ENCODE measurements at regions not wholly inside any gene's neighbourhood (a gene's known extent, or its start where the extent isn't known, plus 50 kb on each side); places are given as distances from the start of the nearest gene placed in this dataset.
A peak's percentile ranks its signal among the peaks of the same experiment; 100 is the strongest.

DNA sequence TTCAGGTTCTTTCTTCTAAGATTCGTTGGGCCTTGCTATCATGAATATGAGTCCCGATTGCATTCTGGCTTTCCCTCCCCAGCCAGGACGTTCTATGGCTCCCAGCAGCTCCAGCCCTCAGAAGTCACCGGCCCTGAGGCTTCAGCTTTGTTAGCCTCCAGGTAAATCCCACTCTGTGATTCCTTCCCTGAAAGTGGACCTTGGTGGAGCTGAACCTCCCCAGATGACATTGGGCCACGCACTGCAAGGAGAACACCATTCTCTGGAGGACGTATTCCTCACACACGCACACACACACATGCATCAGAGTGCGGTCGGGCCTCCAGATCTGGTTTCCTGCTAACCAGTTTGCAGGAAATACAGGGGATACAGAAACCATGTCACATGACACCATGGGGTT lies 487.3 kb upstream of the CDH4 start:
- Histone ChIP-seq H3K4me3 (ENCODE audit: low read depth, low read length) (no peak overlapping the region), H3K79me1 (ENCODE audit: low read length) (no peaks in the 10 kb centered on the region), H4K8ac (ENCODE audit: low read depth, low read length) (no peak overlapping the region), H2AK5ac (ENCODE audit: low read length) (no peak overlapping the region), H3K9ac (ENCODE audit: low read length) (no peak overlapping the region), H4K12ac (ENCODE audit: low read depth, low read length) (no peak overlapping the region), H3K4ac (ENCODE audit: low read depth, low read length) (no peak overlapping the region), H2AFZ (ENCODE audit: insufficient read depth, low read length, poor library complexity) (no peak overlapping the region), H3K23ac (ENCODE audit: low read length) (no peak overlapping the region), H3K9me3 (ENCODE audit: insufficient read depth, low read depth, low read length) (peaks cover 2% of the 10 kb centered on the region), H3K79me2 (ENCODE audit: control insufficient read depth, insufficient read depth, low read length, poor library complexity) (no peaks in the 10 kb centered on the region), H3K4me1 (ENCODE audit: control insufficient read depth in 1 of 2, insufficient read depth in 2 of 2, low read length in 2 of 2) (no peaks in the 10 kb centered on the region), H3K36me3 (ENCODE audit: control insufficient read depth in 1 of 2, insufficient read depth in 2 of 2, low read length in 2 of 2) (no peaks in the 10 kb centered on the region), H2BK5ac (ENCODE audit: low read depth, low read length, poor library complexity) (no peak overlapping the region), H3K18ac (ENCODE audit: low read length) (no peak overlapping the region), H2BK120ac (ENCODE audit: insufficient read depth, low read length, poor library complexity) (no peak overlapping the region), H3K27me3 (ENCODE audit: insufficient read depth, low read length) (no peaks in the 10 kb centered on the region), H3K14ac (ENCODE audit: low read length) (no peak overlapping the region), H3K27ac (ENCODE audit: low read depth, low read length) (no peak overlapping the region), H4K91ac (ENCODE audit: low read depth, low read length) (no peak overlapping the region), H3K4me2 (ENCODE audit: low read length) (no peak overlapping the region), H2BK12ac (ENCODE audit: low read length) (no peak overlapping the region)
- no CpG with 5 or more reads among the region's 9 CpGs for WGBS (ENCODE audit: extremely low coverage, insufficient coverage, insufficient read length)
- no peak for DNase-seq

DNA sequence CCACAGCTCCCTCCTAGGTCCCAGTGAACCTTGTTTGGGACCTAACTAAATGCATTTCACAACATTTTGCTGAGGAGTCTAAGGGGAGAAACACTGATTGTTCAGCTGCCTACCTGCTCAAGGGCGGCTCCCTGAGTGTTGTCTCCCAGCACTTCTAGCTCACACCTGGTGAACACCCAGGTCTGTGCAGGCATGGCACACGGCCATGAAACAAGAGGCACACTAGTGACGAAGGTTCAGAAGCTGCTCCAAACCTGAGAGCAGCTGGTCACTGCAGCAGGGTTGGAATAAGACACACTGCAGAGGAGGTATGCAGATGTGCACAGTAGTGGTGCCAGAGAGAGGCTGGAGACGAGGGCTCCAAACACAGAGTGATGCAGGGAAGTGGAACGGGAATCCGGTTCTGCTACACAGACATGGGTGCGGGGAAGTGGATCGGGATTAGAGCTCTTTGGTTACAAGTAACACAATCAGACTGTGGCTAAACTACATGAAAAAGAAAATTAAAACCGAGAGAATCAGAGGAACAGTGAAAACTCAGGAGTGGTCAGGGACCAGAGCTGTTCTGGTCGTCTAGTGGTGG lies 486.1 kb upstream of the CDH4 start:
- Histone ChIP-seq H3K36me3 (ENCODE audit: control insufficient read depth in 1 of 2, insufficient read depth in 2 of 2, low read length in 2 of 2) (no peaks in the 10 kb centered on the region), H3K23ac (ENCODE audit: low read length) (no peak overlapping the region), H3K9ac (ENCODE audit: low read length) (no peak overlapping the region), H3K27ac (ENCODE audit: low read depth, low read length) (no peak overlapping the region), H2BK5ac (ENCODE audit: low read depth, low read length, poor library complexity) (no peak overlapping the region), H3K9me3 (ENCODE audit: insufficient read depth, low read depth, low read length) (peaks cover 2% of the 10 kb centered on the region), H4K8ac (ENCODE audit: low read depth, low read length) (no peak overlapping the region), H3K27me3 (ENCODE audit: insufficient read depth, low read length) (no peaks in the 10 kb centered on the region), H3K18ac (ENCODE audit: low read length) (no peak overlapping the region), H3K4me3 (ENCODE audit: low read depth, low read length) (peak overlapping the region; percentile 2), H3K4ac (ENCODE audit: low read depth, low read length) (no peak overlapping the region), H3K14ac (ENCODE audit: low read length) (no peak overlapping the region), H4K91ac (ENCODE audit: low read depth, low read length) (no peak overlapping the region), H3K4me2 (ENCODE audit: low read length) (no peak overlapping the region), H3K4me1 (ENCODE audit: control insufficient read depth in 1 of 2, insufficient read depth in 2 of 2, low read length in 2 of 2) (no peaks in the 10 kb centered on the region), H4K12ac (ENCODE audit: low read depth, low read length) (no peak overlapping the region), H2AK5ac (ENCODE audit: low read length) (no peak overlapping the region), H2BK120ac (ENCODE audit: insufficient read depth, low read length, poor library complexity) (no peak overlapping the region), H2BK12ac (ENCODE audit: low read length) (no peak overlapping the region), H2AFZ (ENCODE audit: insufficient read depth, low read length, poor library complexity) (no peak overlapping the region), H3K79me1 (ENCODE audit: low read length) (no peaks in the 10 kb centered on the region), H3K79me2 (ENCODE audit: control insufficient read depth, insufficient read depth, low read length, poor library complexity) (no peaks in the 10 kb centered on the region)
- DNase-seq = no peak
- WGBS (ENCODE audit: extremely low coverage, insufficient coverage, insufficient read length) = no CpG with 5 or more reads among the region's 10 CpGs

- no CpG with 5 or more reads among the region's 1 CpG for WGBS (ENCODE audit: extremely low coverage, insufficient coverage, insufficient read length)
- no peaks in the 10 kb centered on the region for H3K36me3 ChIP-seq (ENCODE audit: control insufficient read depth in 1 of 2, insufficient read depth in 2 of 2, low read length in 2 of 2)
- H3K4me3 ChIP-seq (ENCODE audit: low read depth, low read length) = no peak overlapping the region
- H3K4me1 ChIP-seq (ENCODE audit: control insufficient read depth in 1 of 2, insufficient read depth in 2 of 2, low read length in 2 of 2) = no peaks in the 10 kb centered on the region
- no peak overlapping the region for H4K91ac ChIP-seq (ENCODE audit: low read depth, low read length)
- H2BK5ac ChIP-seq (ENCODE audit: low read depth, low read length, poor library complexity) = no peak overlapping the region
- no peak overlapping the region for H3K4me2 ChIP-seq (ENCODE audit: low read length)
- H2BK120ac ChIP-seq (ENCODE audit: insufficient read depth, low read length, poor library complexity) = no peak overlapping the region
- H4K12ac ChIP-seq (ENCODE audit: low read depth, low read length) = no peak overlapping the region
- no peak overlapping the region for H4K8ac ChIP-seq (ENCODE audit: low read depth, low read length)
- H3K27ac ChIP-seq (ENCODE audit: low read depth, low read length) = no peak overlapping the region
- H3K23ac ChIP-seq (ENCODE audit: low read length) = no peak overlapping the region
- no peak overlapping the region for H2AFZ ChIP-seq (ENCODE audit: insufficient read depth, low read length, poor library complexity)
- DNase-seq = no peak
- no peak overlapping the region for H2AK5ac ChIP-seq (ENCODE audit: low read length)
- H3K14ac ChIP-seq (ENCODE audit: low read length) = no peak overlapping the region
- H3K18ac ChIP-seq (ENCODE audit: low read length) = no peak overlapping the region
- no peak overlapping the region for H3K4ac ChIP-seq (ENCODE audit: low read depth, low read length)
- no peaks in the 10 kb centered on the region for H3K79me1 ChIP-seq (ENCODE audit: low read length)
- no peak overlapping the region for H2BK12ac ChIP-seq (ENCODE audit: low read length)
- H3K9me3 ChIP-seq (ENCODE audit: insufficient read depth, low read depth, low read length) = peaks cover 2% of the 10 kb centered on the region
- no peak overlapping the region for H3K9ac ChIP-seq (ENCODE audit: low read length)
- no peaks in the 10 kb centered on the region for H3K79me2 ChIP-seq (ENCODE audit: control insufficient read depth, insufficient read depth, low read length, poor library complexity)
- no peaks in the 10 kb centered on the region for H3K27me3 ChIP-seq (ENCODE audit: insufficient read depth, low read length)
These were observed 483.8 kb upstream of the CDH4 start for GRCh38 chr20:60768216-60768615.

- H3K27me3 ChIP-seq (ENCODE audit: insufficient read depth, low read length) = no peaks in the 10 kb centered on the region
- no peak overlapping the region for H3K18ac ChIP-seq (ENCODE audit: low read length)
- H3K14ac ChIP-seq (ENCODE audit: low read length) = no peak overlapping the region
- no peak overlapping the region for H3K23ac ChIP-seq (ENCODE audit: low read length)
- H2BK120ac ChIP-seq (ENCODE audit: insufficient read depth, low read length, poor library complexity) = no peak overlapping the region
- H2AFZ ChIP-seq (ENCODE audit: insufficient read depth, low read length, poor library complexity) = no peak overlapping the region
- H3K9me3 ChIP-seq (ENCODE audit: insufficient read depth, low read depth, low read length) = peaks cover 3% of the 10 kb centered on the region
- no peak overlapping the region for H2BK5ac ChIP-seq (ENCODE audit: low read depth, low read length, poor library complexity)
- no peak overlapping the region for H3K27ac ChIP-seq (ENCODE audit: low read depth, low read length)
- WGBS (ENCODE audit: extremely low coverage, insufficient coverage, insufficient read length) = no CpG with 5 or more reads among the region's 6 CpGs
- no peaks in the 10 kb centered on the region for H3K36me3 ChIP-seq (ENCODE audit: control insufficient read depth in 1 of 2, insufficient read depth in 2 of 2, low read length in 2 of 2)
- H2AK5ac ChIP-seq (ENCODE audit: low read length) = no peak overlapping the region
- H2BK12ac ChIP-seq (ENCODE audit: low read length) = no peak overlapping the region
- no peak overlapping the region for H3K4ac ChIP-seq (ENCODE audit: low read depth, low read length)
- H3K9ac ChIP-seq (ENCODE audit: low read length) = no peak overlapping the region
- H4K91ac ChIP-seq (ENCODE audit: low read depth, low read length) = no peak overlapping the region
- no peaks in the 10 kb centered on the region for H3K79me2 ChIP-seq (ENCODE audit: control insufficient read depth, insufficient read depth, low read length, poor library complexity)
- no peaks in the 10 kb centered on the region for H3K4me1 ChIP-seq (ENCODE audit: control insufficient read depth in 1 of 2, insufficient read depth in 2 of 2, low read length in 2 of 2)
- no peak overlapping the region for H4K12ac ChIP-seq (ENCODE audit: low read depth, low read length)
- no peak overlapping the region for H3K4me3 ChIP-seq (ENCODE audit: low read depth, low read length)
- no peak overlapping the region for H3K4me2 ChIP-seq (ENCODE audit: low read length)
- no peak overlapping the region for H4K8ac ChIP-seq (ENCODE audit: low read depth, low read length)
- H3K79me1 ChIP-seq (ENCODE audit: low read length) = no peaks in the 10 kb centered on the region
- no peak for DNase-seq
These were observed 471.6 kb upstream of the CDH4 start for GRCh38 chr20:60780388-60781025.
